SK-N-SH (cell line): ENCODE measurements at regions not wholly inside any gene's neighbourhood (a gene's known extent, or its start where the extent isn't known, plus 50 kb on each side); places are given as distances from the start of the nearest gene placed in this dataset.

Experiments
- EZH2phosphoT487 ChIP-seq: fragments of 200-600 bp; sonication (generic); IDR thresholded peaks from 2 replicates; pipeline ENCODE4 v1.6.1; 2017; ENCODE audit warnings: low read depth, mixed run types, mild to moderate bottlenecking, antibody characterized with exemption, moderate library complexity, borderline replicate concordance
- FOSL2 ChIP-seq: IDR thresholded peaks from 2 replicates; pipeline ENCODE4 v1.4.0; 2012; ENCODE audit warnings: low read depth, mild to moderate bottlenecking, moderate library complexity, borderline replicate concordance
- FOXM1 ChIP-seq: IDR thresholded peaks from 2 replicates; pipeline ENCODE4 v1.4.0; 2012; ENCODE audit warnings: low read depth, mild to moderate bottlenecking
- MXI1 ChIP-seq: IDR thresholded peaks from 2 replicates; pipeline ENCODE4 v1.6.1; 2012; ENCODE audit warnings: mild to moderate bottlenecking, low read depth, low read length, improper control_type of control experiment
- NFIC ChIP-seq: IDR thresholded peaks from 2 replicates; pipeline ENCODE4 v1.4.0; 2012; ENCODE audit warnings: borderline replicate concordance
- POLR2AphosphoS5 ChIP-seq: IDR thresholded peaks from 2 replicates; pipeline ENCODE4 v1.6.1; 2012; ENCODE audit warnings: low read depth, low read length
- SIN3A ChIP-seq: IDR thresholded peaks from 2 replicates; pipeline ENCODE4 v1.6.1; 2012; ENCODE audit warnings: low read depth, mild to moderate bottlenecking, low read length, moderate library complexity, borderline replicate concordance
- TAF1 ChIP-seq: IDR thresholded peaks from 2 replicates; pipeline ENCODE4 v1.6.1; 2012; ENCODE audit warnings: low read depth, mild to moderate bottlenecking, low read length, moderate library complexity, borderline replicate concordance
- YY1 ChIP-seq: IDR thresholded peaks from 2 replicates; pipeline ENCODE4 v1.4.0; 2012; ENCODE audit warnings: low read depth, mild to moderate bottlenecking
- TF ChIP-seq, protein P1 (sequence below): IDR thresholded peaks from 2 replicates; pipeline ENCODE4 v1.4.0; 2012; ENCODE audit warnings: low read depth
- TF ChIP-seq, protein P2 (sequence below): fragments of 200-600 bp; sonication (generic); IDR thresholded peaks from 2 replicates; pipeline ENCODE4 v1.6.1; 2017; ENCODE audit warnings: antibody characterized with exemption, mild to moderate bottlenecking, moderate library complexity
- TF ChIP-seq, protein P3 (sequence below): IDR thresholded peaks from 2 replicates; pipeline ENCODE4 v1.6.1; 2012; ENCODE audit warnings: mild to moderate bottlenecking, low read depth, low read length, moderate library complexity

- no peak for TF ChIP-seq MXI1
- TF ChIP-seq FOXM1 = no peak
- TF ChIP-seq, protein P1, sequence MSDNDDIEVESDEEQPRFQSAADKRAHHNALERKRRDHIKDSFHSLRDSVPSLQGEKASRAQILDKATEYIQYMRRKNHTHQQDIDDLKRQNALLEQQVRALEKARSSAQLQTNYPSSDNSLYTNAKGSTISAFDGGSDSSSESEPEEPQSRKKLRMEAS = no peak
- no peak for TF ChIP-seq FOSL2
- TF ChIP-seq, protein P2, sequence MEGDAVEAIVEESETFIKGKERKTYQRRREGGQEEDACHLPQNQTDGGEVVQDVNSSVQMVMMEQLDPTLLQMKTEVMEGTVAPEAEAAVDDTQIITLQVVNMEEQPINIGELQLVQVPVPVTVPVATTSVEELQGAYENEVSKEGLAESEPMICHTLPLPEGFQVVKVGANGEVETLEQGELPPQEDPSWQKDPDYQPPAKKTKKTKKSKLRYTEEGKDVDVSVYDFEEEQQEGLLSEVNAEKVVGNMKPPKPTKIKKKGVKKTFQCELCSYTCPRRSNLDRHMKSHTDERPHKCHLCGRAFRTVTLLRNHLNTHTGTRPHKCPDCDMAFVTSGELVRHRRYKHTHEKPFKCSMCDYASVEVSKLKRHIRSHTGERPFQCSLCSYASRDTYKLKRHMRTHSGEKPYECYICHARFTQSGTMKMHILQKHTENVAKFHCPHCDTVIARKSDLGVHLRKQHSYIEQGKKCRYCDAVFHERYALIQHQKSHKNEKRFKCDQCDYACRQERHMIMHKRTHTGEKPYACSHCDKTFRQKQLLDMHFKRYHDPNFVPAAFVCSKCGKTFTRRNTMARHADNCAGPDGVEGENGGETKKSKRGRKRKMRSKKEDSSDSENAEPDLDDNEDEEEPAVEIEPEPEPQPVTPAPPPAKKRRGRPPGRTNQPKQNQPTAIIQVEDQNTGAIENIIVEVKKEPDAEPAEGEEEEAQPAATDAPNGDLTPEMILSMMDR = no peak
- TF ChIP-seq, protein P3, sequence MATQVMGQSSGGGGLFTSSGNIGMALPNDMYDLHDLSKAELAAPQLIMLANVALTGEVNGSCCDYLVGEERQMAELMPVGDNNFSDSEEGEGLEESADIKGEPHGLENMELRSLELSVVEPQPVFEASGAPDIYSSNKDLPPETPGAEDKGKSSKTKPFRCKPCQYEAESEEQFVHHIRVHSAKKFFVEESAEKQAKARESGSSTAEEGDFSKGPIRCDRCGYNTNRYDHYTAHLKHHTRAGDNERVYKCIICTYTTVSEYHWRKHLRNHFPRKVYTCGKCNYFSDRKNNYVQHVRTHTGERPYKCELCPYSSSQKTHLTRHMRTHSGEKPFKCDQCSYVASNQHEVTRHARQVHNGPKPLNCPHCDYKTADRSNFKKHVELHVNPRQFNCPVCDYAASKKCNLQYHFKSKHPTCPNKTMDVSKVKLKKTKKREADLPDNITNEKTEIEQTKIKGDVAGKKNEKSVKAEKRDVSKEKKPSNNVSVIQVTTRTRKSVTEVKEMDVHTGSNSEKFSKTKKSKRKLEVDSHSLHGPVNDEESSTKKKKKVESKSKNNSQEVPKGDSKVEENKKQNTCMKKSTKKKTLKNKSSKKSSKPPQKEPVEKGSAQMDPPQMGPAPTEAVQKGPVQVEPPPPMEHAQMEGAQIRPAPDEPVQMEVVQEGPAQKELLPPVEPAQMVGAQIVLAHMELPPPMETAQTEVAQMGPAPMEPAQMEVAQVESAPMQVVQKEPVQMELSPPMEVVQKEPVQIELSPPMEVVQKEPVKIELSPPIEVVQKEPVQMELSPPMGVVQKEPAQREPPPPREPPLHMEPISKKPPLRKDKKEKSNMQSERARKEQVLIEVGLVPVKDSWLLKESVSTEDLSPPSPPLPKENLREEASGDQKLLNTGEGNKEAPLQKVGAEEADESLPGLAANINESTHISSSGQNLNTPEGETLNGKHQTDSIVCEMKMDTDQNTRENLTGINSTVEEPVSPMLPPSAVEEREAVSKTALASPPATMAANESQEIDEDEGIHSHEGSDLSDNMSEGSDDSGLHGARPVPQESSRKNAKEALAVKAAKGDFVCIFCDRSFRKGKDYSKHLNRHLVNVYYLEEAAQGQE = no peak
- TF ChIP-seq YY1 = no peak
- no peak for TF ChIP-seq SIN3A
- no peak for TF ChIP-seq TAF1
- TF ChIP-seq EZH2phosphoT487 = no peak
- TF ChIP-seq POLR2AphosphoS5 = no peak
- TF ChIP-seq NFIC = no peak
Measured at GRCh38 chr1:60727552-60727951, 354.8 kb upstream of the NFIA start.
